22Rv1 (cell line): ENCODE measurements at regions not wholly inside any gene's neighbourhood (a gene's known extent, or its start where the extent isn't known, plus 50 kb on each side); places are given as distances from the start of the nearest gene placed in this dataset.
"Not testable (repeated sequence)": the region's sequence is repeated elsewhere in the genome, so short reads cannot be mapped to it uniquely, and the experiment has no call there.

ENCODE experiments used
- H3K27ac ChIP-seq: fragments of 450-650 bp; 2 replicates; pipeline ENCODE4 v1.5.1; 2017
- ZFX ChIP-seq: fragments of 450-650 bp; IDR thresholded peaks from 2 replicates; pipeline ENCODE4 v1.6.1; 2017; ENCODE audit warnings: antibody characterized with exemption, borderline replicate concordance
- TF ChIP-seq, protein P1 (sequence below): fragments of 450-650 bp; IDR thresholded peaks from 2 replicates; pipeline ENCODE4 v1.5.1; 2017; ENCODE audit warnings: mild to moderate bottlenecking

DNA sequence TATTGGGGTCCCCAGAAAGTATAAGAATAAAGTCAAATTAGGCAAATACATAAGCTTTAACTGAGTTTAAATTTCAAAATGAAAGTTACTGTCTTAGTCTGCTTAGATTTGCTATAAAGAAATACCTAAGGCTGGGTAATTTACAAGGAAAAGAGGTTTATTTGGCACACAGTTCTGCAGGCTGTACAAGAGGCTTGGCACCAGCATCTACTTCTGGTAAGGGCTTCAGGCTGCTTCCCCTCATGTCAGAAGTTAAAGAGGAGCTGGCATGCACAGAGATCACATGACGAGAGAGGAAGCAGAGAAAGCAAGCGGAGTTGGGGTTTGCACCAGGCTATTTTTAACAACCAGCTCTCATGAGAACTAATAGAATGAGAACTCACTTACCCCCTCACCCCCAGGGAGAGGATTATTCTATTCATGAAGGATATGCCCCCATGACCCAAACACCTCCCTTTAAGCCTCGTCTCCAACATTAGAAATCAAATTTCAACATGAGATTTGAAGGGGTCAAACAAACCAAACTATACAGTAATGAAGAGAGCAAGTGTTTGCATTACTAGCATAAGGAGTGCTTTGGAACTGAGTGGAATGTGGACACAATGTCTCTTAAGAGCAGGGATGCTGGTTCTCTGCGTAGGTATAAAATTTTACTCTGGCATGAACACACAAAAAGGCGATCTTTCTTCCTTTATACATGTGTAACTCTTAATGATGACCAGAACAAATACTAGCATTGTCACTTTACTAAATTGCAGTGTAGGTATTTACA lies 292.8 kb upstream of the PMFBP1 start:
- TF ChIP-seq, protein P1, sequence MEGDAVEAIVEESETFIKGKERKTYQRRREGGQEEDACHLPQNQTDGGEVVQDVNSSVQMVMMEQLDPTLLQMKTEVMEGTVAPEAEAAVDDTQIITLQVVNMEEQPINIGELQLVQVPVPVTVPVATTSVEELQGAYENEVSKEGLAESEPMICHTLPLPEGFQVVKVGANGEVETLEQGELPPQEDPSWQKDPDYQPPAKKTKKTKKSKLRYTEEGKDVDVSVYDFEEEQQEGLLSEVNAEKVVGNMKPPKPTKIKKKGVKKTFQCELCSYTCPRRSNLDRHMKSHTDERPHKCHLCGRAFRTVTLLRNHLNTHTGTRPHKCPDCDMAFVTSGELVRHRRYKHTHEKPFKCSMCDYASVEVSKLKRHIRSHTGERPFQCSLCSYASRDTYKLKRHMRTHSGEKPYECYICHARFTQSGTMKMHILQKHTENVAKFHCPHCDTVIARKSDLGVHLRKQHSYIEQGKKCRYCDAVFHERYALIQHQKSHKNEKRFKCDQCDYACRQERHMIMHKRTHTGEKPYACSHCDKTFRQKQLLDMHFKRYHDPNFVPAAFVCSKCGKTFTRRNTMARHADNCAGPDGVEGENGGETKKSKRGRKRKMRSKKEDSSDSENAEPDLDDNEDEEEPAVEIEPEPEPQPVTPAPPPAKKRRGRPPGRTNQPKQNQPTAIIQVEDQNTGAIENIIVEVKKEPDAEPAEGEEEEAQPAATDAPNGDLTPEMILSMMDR = no peak
- no peak for TF ChIP-seq ZFX
- H3K27ac ChIP-seq = no peak overlapping the region

DNA sequence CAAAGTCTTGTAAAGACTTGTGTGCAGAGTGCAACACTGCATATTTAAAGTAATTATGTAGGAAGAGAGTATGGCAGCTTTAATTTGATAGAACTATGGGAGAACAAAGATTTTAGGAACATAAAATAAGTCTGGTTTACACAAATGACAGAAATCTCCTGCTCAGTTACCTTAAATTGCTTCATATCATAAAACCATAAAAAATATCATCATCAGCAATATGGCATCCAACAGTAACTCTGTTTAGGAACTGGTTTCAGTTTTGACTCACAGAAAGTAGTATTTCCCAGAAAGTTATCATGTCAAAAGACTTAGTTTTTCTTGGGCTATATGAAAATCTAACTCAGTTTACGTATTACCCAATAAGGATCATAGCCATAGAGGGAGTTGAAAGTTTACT lies 292.1 kb upstream of the PMFBP1 start:
- TF ChIP-seq ZFX = no peak
- TF ChIP-seq, protein P1 = no peak
- no peak overlapping the region for H3K27ac ChIP-seq

DNA sequence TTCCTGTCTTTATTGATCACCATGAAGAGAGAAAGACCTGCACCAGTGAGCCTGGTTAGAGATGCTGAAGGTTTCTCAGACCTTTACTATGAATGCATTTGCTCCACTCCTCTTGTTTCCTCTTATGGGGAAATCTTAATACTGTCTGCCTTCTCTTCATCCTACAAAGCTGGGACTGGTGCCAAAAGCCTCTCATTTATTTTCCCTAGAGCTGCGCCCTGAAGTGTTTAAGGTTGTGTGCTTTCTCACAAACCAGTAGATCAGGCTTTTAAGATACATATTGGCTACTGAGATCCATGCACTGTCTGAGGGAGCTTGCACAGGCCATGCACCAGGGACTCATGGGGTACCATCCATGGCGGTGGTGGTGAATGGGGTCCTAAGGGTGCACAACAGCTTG lies 286.1 kb upstream of the PMFBP1 start:
- no peak overlapping the region for H3K27ac ChIP-seq
- TF ChIP-seq, protein P1 = no peak

DNA sequence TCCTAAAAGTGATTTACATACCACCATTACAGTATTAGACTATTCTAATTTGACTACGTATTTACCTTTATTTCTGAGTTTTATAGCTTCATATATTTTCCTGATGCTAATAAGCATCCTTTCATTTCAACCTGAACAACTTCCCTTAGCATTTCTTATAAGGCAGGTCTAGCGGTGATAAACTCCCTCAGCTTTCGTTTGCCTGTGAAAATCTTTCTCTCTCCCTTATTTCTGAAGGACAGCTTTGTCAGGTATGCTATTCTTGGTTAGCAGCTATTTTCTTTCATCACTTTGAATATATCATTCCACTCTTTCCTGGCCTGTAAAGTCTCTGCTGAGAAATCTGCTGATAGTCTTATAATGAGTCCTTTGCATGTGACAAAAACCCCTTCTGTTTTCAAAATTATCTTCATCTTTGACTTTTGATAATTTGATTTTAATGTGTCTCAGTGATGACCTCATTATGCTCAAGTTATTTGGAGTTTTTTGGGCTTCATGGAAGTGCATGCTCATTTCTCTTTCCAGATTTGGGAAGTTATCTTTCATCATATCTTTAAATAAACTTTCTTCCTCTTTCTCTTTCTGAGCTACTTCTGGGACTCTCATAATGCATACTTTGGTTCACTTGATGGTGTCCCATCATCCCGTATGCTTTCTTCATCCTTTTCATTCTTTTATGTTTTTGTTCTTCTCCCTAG lies 285.4 kb upstream of the PMFBP1 start:
- TF ChIP-seq ZFX = no peak
- TF ChIP-seq, protein P1 = no peak

DNA sequence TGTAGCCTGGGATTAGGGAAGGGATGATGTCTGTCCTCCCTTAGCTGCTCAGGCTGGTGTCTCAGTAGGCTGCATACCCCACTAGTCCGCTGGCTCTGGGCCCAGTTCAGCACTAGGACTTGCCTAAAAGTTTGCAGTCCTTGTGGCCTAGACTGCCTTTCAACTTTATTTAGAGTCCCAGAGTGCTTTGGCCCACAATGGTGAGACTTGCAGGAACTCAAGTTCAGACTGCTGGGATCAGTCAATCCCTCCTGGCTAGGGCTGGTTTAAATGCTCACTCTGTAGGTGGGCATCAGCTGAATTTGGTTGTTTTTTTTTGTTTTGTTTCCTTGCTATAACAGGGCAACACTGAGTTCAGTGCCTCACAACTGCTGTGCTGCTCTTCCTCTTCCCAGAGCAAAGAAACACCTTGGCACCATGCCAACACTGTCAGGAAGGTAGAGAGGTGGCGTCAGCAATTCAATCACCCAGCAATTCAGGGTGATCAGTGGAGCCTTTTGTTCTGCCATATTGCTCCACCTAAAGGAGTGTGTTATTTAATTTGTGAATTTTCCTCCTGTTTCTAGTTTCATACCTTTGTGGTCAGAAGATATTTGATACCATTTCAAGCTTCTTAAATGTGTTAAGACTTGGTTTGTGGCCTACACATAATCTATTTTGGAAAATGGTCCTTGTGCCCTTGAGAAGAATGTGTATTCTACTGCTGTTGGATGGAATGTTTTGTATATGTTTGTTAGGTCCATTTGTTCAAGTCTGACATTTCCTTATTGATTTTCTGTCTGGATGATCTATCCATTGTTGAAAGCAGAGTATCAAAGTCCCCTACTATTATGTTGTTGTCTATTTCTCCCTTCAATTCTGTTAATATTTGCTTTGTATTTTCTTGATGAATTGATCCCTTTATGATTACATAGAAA lies 284.0 kb upstream of the PMFBP1 start:
- TF ChIP-seq ZFX = no peak
- TF ChIP-seq, protein P1 = no peak
- H3K27ac ChIP-seq = no peak overlapping the region

More for the DNA sequence above, 285.4 kb upstream of the PMFBP1 start:
- no peak overlapping the region for H3K27ac ChIP-seq

DNA sequence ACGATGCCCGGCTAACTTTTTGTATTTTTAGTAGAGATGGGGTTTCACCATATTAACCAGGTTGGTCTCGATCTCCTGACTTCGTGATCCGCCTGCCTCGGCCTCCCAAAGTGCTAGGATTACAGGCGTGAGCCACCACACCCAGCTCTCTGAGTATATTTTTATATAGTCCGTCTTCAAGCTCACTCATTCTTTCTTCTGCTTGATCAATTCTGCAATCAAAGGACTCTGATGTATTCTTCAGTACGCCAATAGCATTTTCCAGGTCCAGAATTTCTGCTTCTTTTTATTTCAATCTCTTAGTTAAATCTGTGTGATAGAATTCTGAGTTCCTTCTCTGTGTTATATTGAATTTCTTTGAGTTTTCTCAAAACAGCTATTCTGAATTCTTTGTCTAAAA lies 281.9 kb upstream of the PMFBP1 start:
- not testable (repeated sequence) for H3K27ac ChIP-seq

DNA sequence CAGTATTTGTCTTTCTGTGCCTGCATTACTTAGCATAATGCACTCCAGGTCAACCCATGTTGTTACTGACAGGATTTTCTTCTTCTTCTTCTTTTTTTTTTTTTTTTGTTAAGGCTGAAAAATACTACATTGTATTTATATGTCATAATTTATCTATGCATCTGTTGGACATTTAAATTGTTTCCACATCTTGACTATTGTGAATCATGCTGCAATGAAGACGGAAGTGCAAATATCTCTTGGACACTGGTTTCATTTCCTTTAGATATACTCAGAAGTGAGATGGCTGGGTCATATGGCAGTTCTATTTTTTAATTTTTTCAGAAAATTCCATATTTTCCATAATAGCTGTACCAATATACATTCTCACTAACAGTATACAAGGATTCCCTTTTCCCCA lies 272.7 kb upstream of the PMFBP1 start:
- TF ChIP-seq, protein P1 = no peak
- H3K27ac ChIP-seq = no peak overlapping the region
